Ectodermal cell (in vitro differentiated cells): ENCODE measurements at regions not wholly inside any gene's neighbourhood (a gene's known extent, or its start where the extent isn't known, plus 50 kb on each side); places are given as distances from the start of the nearest gene placed in this dataset.

Source experiments
- H3K27ac ChIP-seq: 2 replicates; pipeline ENCODE4 v1.7.0; 2013; ENCODE audit warnings: mild to moderate bottlenecking, low read depth, low read length; ENCODE audit not compliant: insufficient read depth, poor library complexity, severe bottlenecking
- H3K27me3 ChIP-seq: 2 replicates; pipeline ENCODE4 v1.7.0; 2013; ENCODE audit warnings: mild to moderate bottlenecking, low read length; ENCODE audit not compliant: insufficient read depth, control insufficient read depth, poor library complexity, severe bottlenecking
- H3K36me3 ChIP-seq: one replicate; pipeline ENCODE4 v1.7.0; 2013; ENCODE audit warnings: low read length; ENCODE audit not compliant: control insufficient read depth, insufficient read depth
- H3K4me1 ChIP-seq: one replicate; pipeline ENCODE4 v1.7.0; 2013; ENCODE audit warnings: low read length; ENCODE audit not compliant: control insufficient read depth, insufficient read depth
- H3K4me3 ChIP-seq: 2 replicates; pipeline ENCODE4 v1.7.0; 2013; ENCODE audit warnings: low read depth, low read length, control low read depth; ENCODE audit not compliant: insufficient read depth
- H3K9me3 ChIP-seq: 2 replicates; pipeline ENCODE4 v1.7.0; 2013; ENCODE audit warnings: mild to moderate bottlenecking, low read length, moderate library complexity; ENCODE audit not compliant: control insufficient read depth
- WGBS, 2 experiments: methylation state at CpG; one replicate each; pipeline ENCODE4 v1.1.7; 2013; ENCODE audit warnings: missing lambda C conversion rate in 2 of 2; 5-methylcytosine and 5-hydroxymethylcytosine counted together

DNA sequence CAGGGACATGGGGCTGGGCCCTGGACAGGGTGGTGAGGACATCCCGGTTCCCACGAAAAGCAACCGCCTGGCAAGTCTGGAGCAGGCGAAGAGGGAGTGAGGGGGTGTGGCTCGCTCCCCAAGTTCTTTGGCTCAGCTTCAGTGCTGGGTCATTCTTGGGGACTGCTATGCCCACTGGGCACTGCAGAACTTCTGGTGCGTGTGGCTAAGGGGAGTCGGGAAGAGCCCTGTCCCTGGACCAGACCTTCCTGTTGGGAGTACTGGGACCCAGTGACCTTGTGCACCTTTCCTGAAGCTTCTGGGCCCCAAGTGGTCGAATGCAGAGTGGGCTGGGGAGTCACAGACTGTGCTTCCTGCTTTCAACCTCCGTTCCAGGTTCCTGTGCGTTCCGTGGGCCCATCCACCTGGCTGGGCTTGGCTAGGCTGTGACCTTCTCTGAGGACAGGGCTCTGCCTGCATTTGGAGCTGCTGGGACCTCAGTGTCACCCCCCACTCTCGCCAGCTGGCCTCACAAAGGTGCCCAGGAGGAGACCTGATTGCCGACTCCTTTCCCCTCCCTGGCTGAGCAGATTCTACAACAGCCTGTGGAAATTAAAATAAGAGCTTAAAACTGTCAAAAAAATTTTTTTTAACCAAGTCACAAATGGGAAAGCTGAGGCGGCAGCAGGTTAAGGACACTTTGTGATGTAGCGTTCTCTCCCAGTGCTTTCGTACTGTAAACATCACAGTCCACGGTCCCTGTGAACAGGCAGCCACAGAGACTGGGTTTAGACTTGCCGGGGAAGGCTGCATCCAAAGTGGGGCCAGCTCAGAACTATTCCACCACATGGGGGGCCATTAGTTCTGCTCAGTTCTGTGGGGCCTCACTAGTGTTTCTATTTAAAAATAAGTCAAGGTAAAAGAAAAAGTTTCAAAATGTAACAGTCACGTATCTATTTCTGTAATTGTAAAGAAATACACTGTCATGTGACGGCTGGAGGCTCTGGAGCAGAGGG is 63.8 kb upstream of the WNT7B start:
- H3K9me3 ChIP-seq = no peaks in the 10 kb centered on the region
- no peaks in the 10 kb centered on the region for H3K36me3 ChIP-seq
- no peaks in the 10 kb centered on the region for H3K4me1 ChIP-seq
- peaks cover 48% of the 10 kb centered on the region for H3K27me3 ChIP-seq
- H3K4me3 ChIP-seq = no peak overlapping the region
- WGBS, 2 experiments = 87 to 89% methylated on average over 20 of the region's 20 CpGs
- no peak overlapping the region for H3K27ac ChIP-seq

DNA sequence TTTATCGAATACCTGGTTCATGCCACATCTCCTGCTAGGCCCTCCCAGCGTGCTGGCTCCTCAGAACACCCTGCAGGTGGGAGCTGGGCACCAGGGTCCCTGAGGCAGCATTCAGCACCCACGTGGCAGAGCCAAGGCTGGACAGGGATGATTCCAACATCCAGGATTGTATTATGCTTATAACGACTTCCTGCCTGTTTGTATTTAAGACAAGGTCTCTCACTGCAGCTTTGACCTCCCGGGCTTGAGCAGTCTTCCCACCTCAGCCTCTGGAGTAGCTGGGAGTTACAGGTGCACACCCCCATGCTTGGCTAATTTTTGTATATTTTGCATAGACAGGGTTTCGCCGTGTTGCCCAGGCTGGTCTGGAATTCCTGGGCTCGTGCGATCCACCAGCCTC is 64.7 kb upstream of the WNT7B start:
- 88 to 89% methylated on average over 9 of the region's 9 CpGs for WGBS, 2 experiments
- H3K27me3 ChIP-seq = peaks cover 57% of the 10 kb centered on the region
- no peaks in the 10 kb centered on the region for H3K9me3 ChIP-seq
- no peak overlapping the region for H3K4me3 ChIP-seq
- H3K36me3 ChIP-seq = no peaks in the 10 kb centered on the region
- no peaks in the 10 kb centered on the region for H3K4me1 ChIP-seq
- H3K27ac ChIP-seq = no peak overlapping the region

DNA sequence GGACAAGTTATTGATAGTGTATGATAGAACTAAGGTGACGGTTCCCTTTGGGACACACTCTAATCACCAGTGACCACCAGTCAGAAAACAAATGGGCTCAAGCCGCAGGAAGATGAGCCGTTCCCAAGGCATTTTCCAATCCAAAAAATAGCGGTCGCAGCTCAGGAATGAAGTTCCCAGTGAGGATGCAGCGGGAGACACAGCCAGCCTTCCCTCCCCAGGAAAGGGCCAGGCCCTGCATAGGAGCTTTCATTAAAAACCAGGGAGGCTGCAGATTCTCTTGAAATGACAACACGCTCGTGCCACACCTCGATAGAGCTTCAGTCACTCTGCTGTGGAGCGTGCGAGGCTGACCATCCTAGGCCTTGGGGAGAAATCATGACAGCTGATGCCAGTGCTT is 65.8 kb upstream of the WNT7B start:
- Histone ChIP-seq H3K9me3 (no peaks in the 10 kb centered on the region), H3K4me1 (no peaks in the 10 kb centered on the region), H3K36me3 (no peaks in the 10 kb centered on the region), H3K4me3 (no peak overlapping the region), H3K27ac (no peak overlapping the region), H3K27me3 (peaks cover 68% of the 10 kb centered on the region)
- 93 to 94% methylated on average over 11 of the region's 11 CpGs for WGBS, 2 experiments

DNA sequence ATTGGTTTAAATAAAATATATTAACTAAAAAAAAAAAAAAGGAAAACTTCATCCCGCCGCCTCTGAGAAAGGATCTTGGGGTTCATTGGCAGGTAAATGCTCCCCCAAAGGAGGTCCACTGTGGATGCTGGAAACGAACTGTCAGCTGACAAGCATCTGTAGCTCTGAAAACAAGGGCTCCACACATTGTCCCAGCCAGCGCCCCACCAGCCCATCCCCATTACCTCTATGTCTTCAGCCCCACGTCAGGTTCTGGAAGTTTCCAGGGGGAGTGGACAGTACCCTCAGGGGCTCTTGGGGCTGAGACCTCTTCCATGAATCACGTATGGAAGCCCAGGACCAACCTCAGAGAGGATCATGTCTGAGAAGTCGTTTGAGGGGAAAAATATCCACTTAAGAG is 66.4 kb upstream of the WNT7B start:
- no peaks in the 10 kb centered on the region for H3K4me1 ChIP-seq
- no peak overlapping the region for H3K27ac ChIP-seq
- peaks cover 74% of the 10 kb centered on the region for H3K27me3 ChIP-seq
- WGBS, 2 experiments = 90 to 92% methylated on average over 7 of the region's 7 CpGs
- no peaks in the 10 kb centered on the region for H3K36me3 ChIP-seq
- no peaks in the 10 kb centered on the region for H3K9me3 ChIP-seq
- H3K4me3 ChIP-seq = no peak overlapping the region

DNA sequence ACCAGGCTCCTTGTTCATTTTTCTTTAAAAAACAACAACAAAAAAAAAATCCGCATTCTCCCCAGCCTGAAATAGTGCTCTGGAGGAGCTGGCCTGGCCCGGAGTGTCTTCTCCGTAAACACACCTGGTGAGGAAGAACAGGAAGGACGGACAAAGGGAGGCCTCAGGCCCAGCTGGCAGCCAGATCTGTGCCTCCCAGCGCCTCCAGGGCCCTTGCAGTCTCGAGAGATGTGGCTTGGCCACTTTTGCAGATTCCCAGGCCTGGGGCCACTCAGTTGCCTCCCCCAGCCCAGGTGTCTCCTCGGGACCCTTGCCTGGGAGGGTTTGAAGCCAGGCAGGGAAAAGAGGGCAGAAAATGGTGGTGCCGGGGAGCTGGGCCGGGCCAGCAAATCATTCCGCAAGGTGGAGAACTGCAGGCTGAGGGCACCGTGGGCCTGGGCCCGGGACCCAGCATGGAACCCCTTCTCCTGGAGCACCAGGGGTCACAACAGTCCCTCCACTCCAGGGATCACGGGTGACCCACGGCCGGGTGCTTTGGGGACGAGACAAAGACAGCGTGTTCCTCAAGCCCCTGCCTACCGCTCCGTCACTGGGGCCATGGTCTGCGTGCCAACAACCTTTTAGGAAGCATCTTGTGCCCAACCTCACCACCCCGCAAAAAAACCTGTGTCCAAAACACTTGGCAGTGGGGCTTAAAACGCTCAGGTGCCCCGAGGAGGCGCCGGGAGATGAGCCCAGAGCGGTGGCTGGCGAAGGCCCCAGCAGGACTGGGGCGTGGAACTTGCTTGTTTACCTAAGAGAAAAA is 67.1 kb upstream of the WNT7B start:
- Histone ChIP-seq H3K27ac (no peak overlapping the region), H3K9me3 (no peaks in the 10 kb centered on the region), H3K4me1 (no peaks in the 10 kb centered on the region), H3K36me3 (no peaks in the 10 kb centered on the region), H3K4me3 (no peak overlapping the region), H3K27me3 (peaks cover 81% of the 10 kb centered on the region)
- 74 to 75% methylated on average over 28 of the region's 28 CpGs for WGBS, 2 experiments

DNA sequence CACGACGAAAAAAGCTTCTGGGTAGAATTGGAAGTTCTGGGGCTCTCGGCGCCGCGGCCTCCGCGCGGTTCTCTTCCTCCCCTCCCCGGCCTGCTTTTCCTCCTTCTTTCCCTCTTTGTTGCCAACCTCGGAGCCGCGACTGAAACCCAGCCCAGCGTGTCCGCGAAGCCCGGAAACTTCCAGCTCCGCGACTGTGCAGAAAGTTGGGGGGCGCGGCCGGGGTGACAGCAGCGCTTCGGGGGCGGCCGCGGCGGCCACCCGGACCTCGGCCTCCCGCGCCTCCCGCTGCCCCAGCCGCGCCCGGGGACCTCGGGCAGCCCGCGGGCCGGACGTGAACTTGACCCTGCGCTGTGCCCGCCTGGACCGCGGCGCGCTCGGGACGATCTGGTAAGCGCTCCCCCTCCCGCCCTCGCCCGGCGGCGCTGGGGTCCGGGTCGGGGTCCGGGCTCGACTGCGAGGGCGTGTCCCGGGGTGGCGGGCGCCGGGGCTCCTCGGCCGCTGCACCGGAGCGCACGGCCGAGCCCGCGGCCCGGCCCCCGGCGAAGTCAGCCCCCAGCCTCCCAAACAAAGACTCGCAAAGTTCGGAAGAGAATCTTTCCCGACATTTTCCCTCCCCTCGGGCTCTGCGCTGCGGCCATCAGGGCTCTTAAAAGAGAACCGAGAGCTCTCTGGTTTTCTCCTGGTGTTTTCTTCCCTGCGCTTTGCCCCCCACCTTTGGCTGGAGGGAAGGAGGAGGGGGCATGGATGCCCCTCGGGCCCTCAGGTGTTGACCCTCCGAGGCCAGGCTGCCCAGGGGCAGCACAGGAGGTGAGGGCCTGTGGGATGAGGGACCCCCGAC is 67.9 kb upstream of the WNT7B start:
- H3K4me3 ChIP-seq = no peak overlapping the region
- H3K4me1 ChIP-seq = no peaks in the 10 kb centered on the region
- H3K27ac ChIP-seq = no peak overlapping the region
- 7% methylated on average over 87 of the region's 87 CpGs for WGBS, 2 experiments
- no peaks in the 10 kb centered on the region for H3K36me3 ChIP-seq
- H3K27me3 ChIP-seq = peaks cover 86% of the 10 kb centered on the region
- no peaks in the 10 kb centered on the region for H3K9me3 ChIP-seq

DNA sequence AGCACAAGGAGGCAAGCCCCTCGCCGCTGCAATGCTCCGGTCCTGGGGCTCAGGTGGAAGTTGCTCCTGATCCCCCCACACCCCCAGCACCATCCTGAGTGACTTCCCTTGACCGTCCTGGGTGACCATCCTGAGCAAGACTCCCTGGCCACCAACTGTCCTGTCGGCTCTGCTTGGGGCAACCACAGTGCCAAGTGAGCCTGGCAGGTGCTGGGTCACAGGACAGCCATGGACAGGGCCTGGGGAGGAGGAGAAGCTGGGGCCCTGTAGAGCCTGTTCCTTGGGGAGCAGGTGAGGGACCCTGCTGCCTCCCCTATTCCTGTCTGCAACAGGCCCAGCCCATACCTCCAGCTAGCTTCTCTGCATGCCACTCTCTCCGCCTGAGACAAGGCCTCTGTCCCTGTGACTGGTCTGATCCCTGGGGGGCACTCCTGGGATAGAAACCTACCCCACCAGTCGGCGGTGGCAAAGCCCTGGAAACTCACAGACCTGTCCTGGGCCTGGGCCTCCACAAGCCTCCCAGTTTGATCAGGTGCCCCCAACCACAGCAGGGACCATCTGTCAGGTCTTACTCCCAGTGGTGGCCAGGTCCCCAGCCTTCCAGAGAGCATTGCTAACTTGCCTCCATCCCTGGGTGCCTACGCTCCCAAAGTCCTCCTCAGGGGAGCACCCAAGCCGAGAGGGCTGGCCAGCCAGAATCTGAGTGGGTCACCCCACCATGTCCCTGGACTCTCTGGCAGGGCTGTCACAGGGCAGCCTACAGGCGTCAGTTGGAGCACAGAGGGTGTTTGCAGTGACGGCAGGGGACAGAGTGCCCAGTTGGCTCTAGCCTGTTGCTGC is 68.7 kb upstream of the WNT7B start:
- no peaks in the 10 kb centered on the region for H3K4me1 ChIP-seq
- no peak overlapping the region for H3K27ac ChIP-seq
- H3K36me3 ChIP-seq = no peaks in the 10 kb centered on the region
- 87 to 88% methylated on average over 12 of the region's 12 CpGs for WGBS, 2 experiments
- no peak overlapping the region for H3K4me3 ChIP-seq
- peaks cover 92% of the 10 kb centered on the region for H3K27me3 ChIP-seq
- no peaks in the 10 kb centered on the region for H3K9me3 ChIP-seq

DNA sequence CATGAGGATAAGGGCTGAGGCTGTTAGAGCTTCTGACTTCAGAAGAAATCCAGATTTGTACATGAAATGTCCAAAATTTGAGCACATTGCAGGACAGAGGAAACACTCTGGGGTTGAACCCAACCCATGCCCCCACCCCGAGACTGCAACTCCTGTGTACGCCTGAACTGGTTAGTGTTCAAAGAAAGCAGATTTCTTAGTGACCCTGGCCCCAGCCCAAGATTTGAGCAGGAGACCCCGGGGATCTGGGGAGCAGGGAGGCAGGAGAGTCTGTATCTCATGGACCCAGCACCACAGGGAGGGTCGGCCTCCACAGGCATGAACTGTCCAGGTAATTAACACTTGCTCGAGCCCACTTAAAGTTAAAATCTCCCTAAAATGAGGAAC is 69.3 kb upstream of the WNT7B start:
- H3K4me1 ChIP-seq = no peaks in the 10 kb centered on the region
- H3K27me3 ChIP-seq = peaks cover 92% of the 10 kb centered on the region
- H3K9me3 ChIP-seq = no peaks in the 10 kb centered on the region
- no peak overlapping the region for H3K4me3 ChIP-seq
- WGBS, 2 experiments = 89 to 92% methylated on average over 5 of the region's 5 CpGs
- no peaks in the 10 kb centered on the region for H3K36me3 ChIP-seq
- H3K27ac ChIP-seq = no peak overlapping the region

DNA sequence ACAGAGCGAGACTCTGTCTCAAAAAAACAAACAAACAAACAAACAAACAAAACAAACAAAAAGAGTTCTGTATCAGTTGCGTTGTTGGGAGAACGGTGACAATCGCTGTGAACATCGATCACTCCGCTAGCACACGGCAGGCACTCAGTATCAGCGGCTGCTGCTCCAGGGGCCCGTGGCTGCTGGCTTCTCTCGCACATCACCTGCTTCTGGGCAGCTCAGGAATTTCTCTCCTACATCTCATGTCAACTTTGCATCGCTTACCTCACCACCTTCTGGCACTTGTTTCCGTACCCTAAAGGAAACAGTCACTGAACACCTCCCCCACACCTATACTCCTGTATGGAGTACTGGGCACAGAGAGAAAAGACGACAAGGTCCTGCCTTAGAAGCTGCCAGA is 70.3 kb upstream of the WNT7B start:
- Histone ChIP-seq H3K4me1 (no peaks in the 10 kb centered on the region), H3K4me3 (no peak overlapping the region), H3K36me3 (no peaks in the 10 kb centered on the region), H3K9me3 (no peaks in the 10 kb centered on the region), H3K27me3 (peaks cover 93% of the 10 kb centered on the region), H3K27ac (no peak overlapping the region)
- 92 to 93% methylated on average over 13 of the region's 13 CpGs for whole genome bisulfite sequencing, 2 experiments
